ENCODE measurements at regions not wholly inside any gene's neighbourhood (a gene's known extent, or its start where the extent isn't known, plus 50 kb on each side); places are given as distances from the start of the nearest gene placed in this dataset.
"Not testable (repeated sequence)": the region's sequence is repeated elsewhere in the genome, so short reads cannot be mapped to it uniquely, and the experiment has no call there.

DNA sequence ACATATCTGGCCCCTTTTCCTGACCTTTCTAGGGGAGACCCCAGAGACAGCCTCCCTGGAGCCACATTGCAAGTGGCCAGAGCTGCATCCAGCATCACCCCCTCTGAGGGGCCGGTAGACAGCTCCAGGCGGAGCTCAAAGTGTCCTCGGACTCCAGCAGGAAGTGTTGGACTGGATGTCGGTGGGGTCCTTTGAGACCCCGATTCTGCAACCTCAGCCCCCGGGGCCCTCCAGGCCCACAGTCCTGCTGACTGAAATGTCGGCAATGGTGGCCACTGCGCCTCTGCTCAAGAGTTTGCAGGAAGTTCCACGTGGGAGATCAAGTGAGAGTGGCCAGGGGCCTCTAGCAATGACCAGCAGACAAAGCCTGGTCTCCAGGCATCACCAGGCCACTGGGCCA is 115.9 kb upstream of the FOXD4L5 start:
- Mint-ChIP-seq H3K27ac (ENCODE audit: low read depth, unreplicated experiment) (no peak overlapping the region), H3K9me3 (ENCODE audit: unreplicated experiment) (peaks cover 32% of the 10 kb centered on the region), H3K4me3 (ENCODE audit: unreplicated experiment) (no peak overlapping the region), H3K4me1 (ENCODE audit: insufficient read depth, unreplicated experiment) (no peaks in the 10 kb centered on the region), H3K36me3 (ENCODE audit: insufficient read depth, unreplicated experiment) (no peaks in the 10 kb centered on the region), H3K27me3 (ENCODE audit: insufficient read depth, unreplicated experiment) (no peaks in the 10 kb centered on the region)
- intact Hi-C loops (cut with micrococcal nuclease), result no loop called here
- DNase-seq (ENCODE audit: unreplicated experiment), result no peak
- no TSS peak for BruUV-seq (replicated peaks)
- CTCF ChIA-PET, result no interaction called here
- TF ChIP-seq, protein P1, sequence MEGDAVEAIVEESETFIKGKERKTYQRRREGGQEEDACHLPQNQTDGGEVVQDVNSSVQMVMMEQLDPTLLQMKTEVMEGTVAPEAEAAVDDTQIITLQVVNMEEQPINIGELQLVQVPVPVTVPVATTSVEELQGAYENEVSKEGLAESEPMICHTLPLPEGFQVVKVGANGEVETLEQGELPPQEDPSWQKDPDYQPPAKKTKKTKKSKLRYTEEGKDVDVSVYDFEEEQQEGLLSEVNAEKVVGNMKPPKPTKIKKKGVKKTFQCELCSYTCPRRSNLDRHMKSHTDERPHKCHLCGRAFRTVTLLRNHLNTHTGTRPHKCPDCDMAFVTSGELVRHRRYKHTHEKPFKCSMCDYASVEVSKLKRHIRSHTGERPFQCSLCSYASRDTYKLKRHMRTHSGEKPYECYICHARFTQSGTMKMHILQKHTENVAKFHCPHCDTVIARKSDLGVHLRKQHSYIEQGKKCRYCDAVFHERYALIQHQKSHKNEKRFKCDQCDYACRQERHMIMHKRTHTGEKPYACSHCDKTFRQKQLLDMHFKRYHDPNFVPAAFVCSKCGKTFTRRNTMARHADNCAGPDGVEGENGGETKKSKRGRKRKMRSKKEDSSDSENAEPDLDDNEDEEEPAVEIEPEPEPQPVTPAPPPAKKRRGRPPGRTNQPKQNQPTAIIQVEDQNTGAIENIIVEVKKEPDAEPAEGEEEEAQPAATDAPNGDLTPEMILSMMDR (IDR thresholded peaks at IDR 0.05; ENCODE audit: unreplicated experiment), result no peak
- POLR2A ChIA-PET, result no interaction called here

DNA sequence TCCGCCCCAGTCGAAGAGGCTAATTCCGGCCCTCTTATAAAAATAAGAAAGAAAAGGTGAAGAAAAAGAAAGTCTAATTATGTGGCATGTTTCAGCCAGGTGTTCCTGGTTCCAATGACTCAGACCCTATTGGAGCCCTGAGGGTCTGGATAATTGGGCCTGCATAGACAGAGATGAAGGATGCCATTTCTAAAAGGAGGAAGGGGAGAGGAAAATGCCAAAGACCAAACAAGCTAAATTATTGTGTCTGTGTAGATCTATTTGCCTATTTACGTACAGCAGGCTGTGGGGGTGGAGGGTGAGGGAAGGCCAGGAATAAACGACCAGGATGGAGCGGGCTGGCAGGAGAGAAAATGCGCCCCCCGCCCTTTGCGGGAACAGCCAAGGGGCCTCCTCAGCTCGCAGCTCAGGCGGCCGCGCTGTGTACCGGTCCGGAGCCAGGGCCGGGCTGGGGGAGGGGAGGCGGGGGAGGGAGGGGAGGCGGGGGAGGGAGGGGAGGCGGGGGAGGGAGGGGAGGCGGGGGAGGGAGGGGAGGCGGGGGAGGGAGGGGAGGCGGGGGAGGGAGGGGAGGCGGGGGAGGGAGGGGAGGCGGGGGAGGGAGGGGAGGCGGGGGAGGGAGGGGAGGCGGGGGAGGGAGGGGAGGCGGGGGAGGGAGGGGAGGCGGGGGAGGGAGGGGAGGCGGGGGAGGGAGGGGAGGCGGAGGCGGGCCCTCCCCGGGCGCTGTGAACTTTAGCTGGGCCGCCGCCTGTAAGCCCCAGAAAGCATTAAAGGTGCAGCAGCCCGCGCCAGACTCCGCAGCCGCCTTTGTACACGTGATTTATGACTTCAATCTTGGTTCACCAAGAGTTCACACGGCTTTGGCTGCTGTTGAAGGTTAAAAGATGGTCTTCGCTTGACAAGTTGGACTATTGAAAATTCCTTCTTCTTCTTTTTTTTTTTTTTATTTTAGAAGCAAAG is 113.0 kb upstream of the FOXD4L5 start:
- H3K4me3 Mint-ChIP-seq (ENCODE audit: unreplicated experiment); CTCF ChIA-PET; H3K4me1 Mint-ChIP-seq (ENCODE audit: insufficient read depth, unreplicated experiment); H3K27ac Mint-ChIP-seq (ENCODE audit: low read depth, unreplicated experiment); POLR2A ChIA-PET; DNase-seq (ENCODE audit: unreplicated experiment); H3K27me3 Mint-ChIP-seq (ENCODE audit: insufficient read depth, unreplicated experiment); H3K36me3 Mint-ChIP-seq (ENCODE audit: insufficient read depth, unreplicated experiment); BruUV-seq (replicated peaks); intact Hi-C loops (cut with micrococcal nuclease): not testable (repeated sequence)
- peaks cover 26% of the 10 kb centered on the region for H3K9me3 Mint-ChIP-seq (ENCODE audit: unreplicated experiment)

DNA sequence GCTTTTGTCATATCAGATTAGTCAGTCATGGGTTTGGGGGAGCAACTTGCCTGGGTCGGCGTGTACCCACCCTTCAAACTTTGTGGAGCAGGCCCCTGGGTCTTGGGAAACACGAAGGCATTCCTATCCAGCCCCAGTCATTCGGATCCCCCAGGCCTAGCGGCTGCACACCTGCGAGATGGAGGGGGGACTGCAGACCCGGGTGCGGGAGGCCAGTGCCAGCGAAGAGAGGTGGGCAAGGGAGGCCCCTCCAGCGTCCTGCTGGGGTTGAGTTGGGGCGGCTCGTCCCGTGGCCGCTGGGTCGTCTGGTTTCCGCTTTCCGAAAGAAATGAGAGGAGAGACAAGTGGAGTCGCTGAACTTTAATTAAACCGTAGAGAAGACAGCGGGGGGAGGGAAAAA is 112.2 kb upstream of the FOXD4L5 start:
- H3K4me1 Mint-ChIP-seq (ENCODE audit: insufficient read depth, unreplicated experiment); intact Hi-C loops (cut with micrococcal nuclease); CTCF ChIA-PET; BruUV-seq (replicated peaks); DNase-seq (ENCODE audit: unreplicated experiment); H3K27ac Mint-ChIP-seq (ENCODE audit: low read depth, unreplicated experiment); H3K27me3 Mint-ChIP-seq (ENCODE audit: insufficient read depth, unreplicated experiment); POLR2A ChIA-PET; H3K4me3 Mint-ChIP-seq (ENCODE audit: unreplicated experiment); H3K36me3 Mint-ChIP-seq (ENCODE audit: insufficient read depth, unreplicated experiment): not testable (repeated sequence)
- peaks cover 21% of the 10 kb centered on the region for H3K9me3 Mint-ChIP-seq (ENCODE audit: unreplicated experiment)

DNA sequence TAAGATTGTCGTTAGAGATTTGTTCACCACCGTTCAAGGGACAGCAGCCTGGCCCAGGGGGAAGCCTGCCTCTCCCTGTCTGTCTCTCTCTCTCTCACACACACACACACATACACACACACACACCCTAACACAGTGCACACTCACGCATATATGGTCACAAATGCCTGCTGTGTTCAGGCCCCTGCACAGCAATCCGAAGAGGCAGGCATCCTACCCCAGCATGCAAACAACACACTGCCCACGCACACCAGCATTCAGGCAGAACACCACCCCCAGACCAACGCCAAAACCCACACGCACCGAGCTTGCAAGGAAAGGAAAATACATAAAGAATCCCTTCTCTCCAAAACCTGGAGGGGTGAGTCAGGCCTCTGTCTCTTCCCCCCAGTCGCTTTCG is 111.6 kb upstream of the FOXD4L5 start:
- H3K27ac Mint-ChIP-seq (ENCODE audit: low read depth, unreplicated experiment); H3K36me3 Mint-ChIP-seq (ENCODE audit: insufficient read depth, unreplicated experiment); intact Hi-C loops (cut with micrococcal nuclease); BruUV-seq (replicated peaks); H3K4me3 Mint-ChIP-seq (ENCODE audit: unreplicated experiment); H3K27me3 Mint-ChIP-seq (ENCODE audit: insufficient read depth, unreplicated experiment); DNase-seq (ENCODE audit: unreplicated experiment); POLR2A ChIA-PET; H3K4me1 Mint-ChIP-seq (ENCODE audit: insufficient read depth, unreplicated experiment); CTCF ChIA-PET: not testable (repeated sequence)
- H3K9me3 Mint-ChIP-seq (ENCODE audit: unreplicated experiment), result peaks cover 19% of the 10 kb centered on the region

DNA sequence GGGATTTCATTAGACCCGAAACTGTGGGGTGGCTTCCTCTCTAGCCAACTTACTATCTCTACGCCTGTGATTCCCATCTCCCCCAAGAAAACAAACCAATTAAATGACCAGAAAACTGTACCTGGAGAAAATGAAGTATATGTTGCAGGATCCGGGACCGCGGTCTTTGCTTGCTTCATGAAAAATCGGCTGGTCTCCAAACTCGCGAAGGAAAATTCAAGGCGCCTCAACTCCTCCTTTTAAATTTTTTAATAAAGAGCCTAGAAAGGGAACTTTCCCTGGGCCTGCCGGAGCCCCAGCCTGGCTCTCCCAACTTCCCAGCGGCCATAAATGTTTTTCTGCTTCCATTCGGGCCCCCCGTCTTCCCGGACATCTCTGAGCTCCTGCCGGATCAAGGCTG is 110.8 kb upstream of the FOXD4L5 start:
- H3K4me1 Mint-ChIP-seq (ENCODE audit: insufficient read depth, unreplicated experiment); intact Hi-C loops (cut with micrococcal nuclease); BruUV-seq (replicated peaks); H3K4me3 Mint-ChIP-seq (ENCODE audit: unreplicated experiment); H3K27ac Mint-ChIP-seq (ENCODE audit: low read depth, unreplicated experiment); H3K36me3 Mint-ChIP-seq (ENCODE audit: insufficient read depth, unreplicated experiment); DNase-seq (ENCODE audit: unreplicated experiment); CTCF ChIA-PET; POLR2A ChIA-PET; H3K27me3 Mint-ChIP-seq (ENCODE audit: insufficient read depth, unreplicated experiment): not testable (repeated sequence)
- H3K9me3 Mint-ChIP-seq (ENCODE audit: unreplicated experiment), result peaks cover 25% of the 10 kb centered on the region

DNA sequence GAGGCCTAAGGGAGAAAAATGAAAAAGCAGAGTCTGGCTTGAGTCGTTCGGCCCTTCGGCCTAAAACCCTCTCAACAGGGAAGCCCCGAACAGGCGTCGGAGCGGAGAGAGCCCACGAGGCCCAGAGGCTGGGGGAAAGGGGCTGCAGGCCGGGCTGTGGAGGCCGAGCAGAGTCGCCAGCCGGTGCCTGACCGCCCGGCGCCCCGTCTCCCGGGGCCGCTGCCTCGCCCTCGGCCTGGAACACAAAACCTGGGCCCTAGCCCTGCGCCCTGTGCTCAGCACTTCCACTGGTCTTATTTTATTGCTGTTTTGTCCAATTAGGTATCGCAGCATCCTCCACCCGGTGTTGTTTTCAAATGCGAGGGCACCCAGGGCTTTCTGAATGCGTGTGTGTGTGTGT is 110.1 kb upstream of the FOXD4L5 start:
- H3K27ac Mint-ChIP-seq (ENCODE audit: low read depth, unreplicated experiment); POLR2A ChIA-PET; DNase-seq (ENCODE audit: unreplicated experiment); CTCF ChIA-PET; H3K27me3 Mint-ChIP-seq (ENCODE audit: insufficient read depth, unreplicated experiment); H3K36me3 Mint-ChIP-seq (ENCODE audit: insufficient read depth, unreplicated experiment); H3K4me3 Mint-ChIP-seq (ENCODE audit: unreplicated experiment); BruUV-seq (replicated peaks); H3K4me1 Mint-ChIP-seq (ENCODE audit: insufficient read depth, unreplicated experiment); intact Hi-C loops (cut with micrococcal nuclease): not testable (repeated sequence)
- peaks cover 26% of the 10 kb centered on the region for H3K9me3 Mint-ChIP-seq (ENCODE audit: unreplicated experiment)

DNA sequence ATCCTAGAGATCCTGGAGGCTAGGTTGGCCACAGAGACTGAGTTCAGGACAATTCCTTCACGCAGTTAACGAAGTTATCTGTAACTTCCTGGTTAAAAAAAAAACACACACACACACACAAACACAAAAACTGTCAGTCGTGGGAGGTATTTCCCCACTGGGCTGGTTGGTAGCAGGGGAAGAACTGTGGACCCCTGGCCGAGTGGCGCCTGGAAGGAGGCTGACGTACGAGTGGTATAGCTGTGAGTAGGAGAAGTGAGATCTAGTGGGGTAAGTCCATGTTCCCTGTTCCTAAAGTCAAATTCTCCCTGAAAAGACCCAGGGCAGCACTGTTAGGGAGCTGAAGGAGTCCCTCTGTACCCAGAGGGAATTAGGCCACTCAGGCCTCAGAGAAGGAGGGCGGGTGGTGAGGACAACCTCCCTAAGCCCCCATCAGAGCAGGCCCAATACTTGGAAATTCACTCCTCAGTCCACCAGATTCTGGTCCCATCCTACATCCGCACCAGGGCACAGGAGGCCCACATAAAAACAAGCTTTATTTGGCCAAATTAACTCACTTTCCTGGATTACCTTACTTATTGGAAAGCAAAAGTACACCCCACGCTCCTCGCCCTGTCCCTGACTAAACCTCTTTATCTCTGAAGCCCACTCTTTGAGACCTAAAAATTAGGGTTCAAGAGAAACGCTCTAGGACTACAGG is 108.3 kb upstream of the FOXD4L5 start:
- H3K36me3 Mint-ChIP-seq (ENCODE audit: insufficient read depth, unreplicated experiment); H3K4me1 Mint-ChIP-seq (ENCODE audit: insufficient read depth, unreplicated experiment); H3K27ac Mint-ChIP-seq (ENCODE audit: low read depth, unreplicated experiment); H3K27me3 Mint-ChIP-seq (ENCODE audit: insufficient read depth, unreplicated experiment); BruUV-seq (replicated peaks); CTCF ChIA-PET; POLR2A ChIA-PET; DNase-seq (ENCODE audit: unreplicated experiment); intact Hi-C loops (cut with micrococcal nuclease); H3K4me3 Mint-ChIP-seq (ENCODE audit: unreplicated experiment): not testable (repeated sequence)
- H3K9me3 Mint-ChIP-seq (ENCODE audit: unreplicated experiment), result peaks cover 26% of the 10 kb centered on the region

DNA sequence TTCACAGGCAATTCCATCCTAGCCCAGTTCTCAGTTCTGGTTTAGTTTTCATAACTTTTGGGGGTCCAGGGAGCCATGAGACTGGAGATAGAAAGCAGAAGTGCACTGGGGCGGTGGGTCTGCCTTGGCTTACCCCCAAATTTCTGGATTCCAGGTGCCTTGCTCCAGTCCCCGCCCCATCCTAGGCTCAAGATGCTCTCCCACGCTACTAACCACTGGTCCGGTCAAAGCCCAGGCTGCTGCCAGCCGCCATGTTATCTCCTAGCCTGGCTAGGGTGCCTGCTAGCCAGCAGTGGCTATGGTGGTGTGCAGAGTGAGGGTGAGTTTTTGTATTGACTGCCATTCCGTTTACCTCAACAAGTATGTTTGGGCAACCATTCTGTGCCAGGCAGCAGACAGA is 107.6 kb upstream of the FOXD4L5 start:
- POLR2A ChIA-PET; H3K4me3 Mint-ChIP-seq (ENCODE audit: unreplicated experiment); BruUV-seq (replicated peaks); H3K4me1 Mint-ChIP-seq (ENCODE audit: insufficient read depth, unreplicated experiment); H3K36me3 Mint-ChIP-seq (ENCODE audit: insufficient read depth, unreplicated experiment); CTCF ChIA-PET; DNase-seq (ENCODE audit: unreplicated experiment); H3K27me3 Mint-ChIP-seq (ENCODE audit: insufficient read depth, unreplicated experiment); intact Hi-C loops (cut with micrococcal nuclease); H3K27ac Mint-ChIP-seq (ENCODE audit: low read depth, unreplicated experiment): not testable (repeated sequence)
- H3K9me3 Mint-ChIP-seq (ENCODE audit: unreplicated experiment), result peaks cover 22% of the 10 kb centered on the region

Measured in MCF 10A (cell line).